ENCODE measurements at regions not wholly inside any gene's neighbourhood (a gene's known extent, or its start where the extent isn't known, plus 50 kb on each side); places are given as distances from the start of the nearest gene placed in this dataset.

GRCh38 chr6:43930440-43931154 is 160.6 kb downstream of the VEGFA start:
- Histone ChIP-seq H3K9me3 (replicated peaks; ENCODE audit: control insufficient read depth, insufficient read depth, low read length) (no peaks in the 10 kb centered on the region), H3K27me3 (replicated peaks in 1 of 2; ENCODE audit: control insufficient read depth in 2 of 2, insufficient read depth in 2 of 2, low read length in 1 of 2) (no peaks in the 10 kb centered on the region), H3K36me3 (ENCODE audit: control insufficient read depth in 2 of 2, insufficient read depth in 2 of 2, low read length in 1 of 2) (no peaks in the 10 kb centered on the region), H3K4me1 (ENCODE audit: control insufficient read depth, insufficient read depth, low read length) (no peaks in the 10 kb centered on the region), H3K4me3 (no peak overlapping the region), H3K9ac (ENCODE audit: control insufficient read depth, insufficient read depth, low read length) (no peak overlapping the region), H3K27ac (ENCODE audit: control insufficient read depth, insufficient read depth) (no peak overlapping the region), H2AFZ (ENCODE audit: control insufficient read depth, low read depth, low read length) (no peak overlapping the region), H3K79me2 (ENCODE audit: control insufficient read depth, insufficient read depth, low read length) (no peaks in the 10 kb centered on the region), H4K20me1 (ENCODE audit: control insufficient read depth, insufficient read depth) (no peaks in the 10 kb centered on the region), H3K4me2 (ENCODE audit: control insufficient read depth, insufficient read depth) (no peak overlapping the region)
- SMC1A ChIA-PET (ENCODE audit: uncharacterized antibody, unreplicated experiment), result interaction anchor here (1.2 kb wide), 1 partner anchor 29 kb away, joined by 3 read pairs; no protein-coding TSS in a partner anchor
- RAD21 ChIA-PET (ENCODE audit: unreplicated experiment), result interaction anchor here (1.0 kb wide), 1 partner anchor 70 kb away, joined by 3 read pairs; no protein-coding TSS in a partner anchor
- no peak for DNase-seq (ENCODE audit: low read depth, low spot score)
- in situ Hi-C loops (cut with MboI) (no loop called here), intact Hi-C loops (cut with micrococcal nuclease; ENCODE audit: unreplicated experiment) (no loop called here)
- CTCF ChIA-PET, result interaction anchor here (0.8 to 1.9 kb wide), 4 partner anchors 11 to 263 kb away, joined by 3 to 7 read pairs (median 4); no protein-coding TSS in a partner anchor
- POLR2A ChIA-PET, result interaction anchor here (0.5 to 1.6 kb wide), 3 partner anchors 23 to 341 kb away, joined by 3 to 5 read pairs (median 4); no protein-coding TSS in a partner anchor
- 51% methylated on average over 8 of the region's 8 CpGs for WGBS (ENCODE audit: insufficient coverage, insufficient replicate concordance, low lambda C conversion rate, missing lambda C conversion rate)
- ATAC-seq, result no peak
- no TSS peak for BruUV-seq (replicated peaks)
- no peak for FAIRE-seq
- TF ChIP-seq ZNF274 (IDR thresholded peaks at IDR 0.05; ENCODE audit: insufficient read depth, insufficient read length) (no peak), HDAC2 (IDR thresholded peaks at IDR 0.05) (no peak), PML (IDR thresholded peaks at IDR 0.05; ENCODE audit: low read length) (no peak), TCF3 (IDR thresholded peaks at IDR 0.05; ENCODE audit: borderline replicate concordance, insufficient read depth, low read depth, low read length) (no peak), TCF7 (IDR thresholded peaks at IDR 0.05; ENCODE audit: borderline replicate concordance) (no peak), CHD1 (IDR thresholded peaks at IDR 0.05; ENCODE audit: low read depth, low read length) (no peak), RELB (IDR thresholded peaks at IDR 0.05; ENCODE audit: low read depth) (no peak), E4F1 (IDR thresholded peaks at IDR 0.05; ENCODE audit: borderline replicate concordance, partially characterized antibody) (no peak), SUPT20H (IDR thresholded peaks at IDR 0.05; ENCODE audit: borderline replicate concordance, control insufficient read depth, low read depth, low read length) (no peak), IRF4 (IDR thresholded peaks at IDR 0.05; ENCODE audit: low read depth, low read length) (no peak), EP300 (IDR thresholded peaks at IDR 0.05; ENCODE audit: borderline replicate concordance in 1 of 2, control insufficient read depth in 1 of 2, low read depth in 2 of 2, low read length in 2 of 2) (no peak), ZNF217 (IDR thresholded peaks at IDR 0.05) (no peak), RUNX3 (IDR thresholded peaks at IDR 0.05; ENCODE audit: low read length) (no peak), NFYB (IDR thresholded peaks at IDR 0.05; ENCODE audit: insufficient read depth, low read depth, low read length) (no peak), STAT1 (conservative IDR thresholded peaks at IDR 0.05) (no peak), FOXM1 (IDR thresholded peaks at IDR 0.05; ENCODE audit: low read depth, low read length) (no peak)
- TF ChIP-seq, protein P1, sequence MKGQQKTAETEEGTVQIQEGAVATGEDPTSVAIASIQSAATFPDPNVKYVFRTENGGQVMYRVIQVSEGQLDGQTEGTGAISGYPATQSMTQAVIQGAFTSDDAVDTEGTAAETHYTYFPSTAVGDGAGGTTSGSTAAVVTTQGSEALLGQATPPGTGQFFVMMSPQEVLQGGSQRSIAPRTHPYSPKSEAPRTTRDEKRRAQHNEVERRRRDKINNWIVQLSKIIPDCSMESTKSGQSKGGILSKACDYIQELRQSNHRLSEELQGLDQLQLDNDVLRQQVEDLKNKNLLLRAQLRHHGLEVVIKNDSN (IDR thresholded peaks at IDR 0.05; ENCODE audit: borderline replicate concordance, extremely low read length, insufficient read depth, low read depth, low read length), result no peak
